ENCODE measurements at regions not wholly inside any gene's neighbourhood (a gene's known extent, or its start where the extent isn't known, plus 50 kb on each side); places are given as distances from the start of the nearest gene placed in this dataset.

- Histone ChIP-seq H3K27me3 (no peaks in the 10 kb centered on the region), H3K36me3 (no peaks in the 10 kb centered on the region), H3K9me3 (no peaks in the 10 kb centered on the region), H3K4me1 (ENCODE audit: control insufficient read depth in 1 of 2, insufficient read depth in 1 of 2, low read depth in 1 of 2, low read length in 1 of 2) (peaks cover 6% of the 10 kb centered on the region in 2 experiments), H3K4me3 (ENCODE audit: low read depth in 1 of 2, low read length in 1 of 2) (no peak overlapping the region), H3K27ac (no peak overlapping the region)
- no peak for TF ChIP-seq CTCF (IDR thresholded peaks at IDR 0.05)
Observed at GRCh38 chr14:24693353-24693737, 59.4 kb upstream of the GZMB start.

GRCh38 chr14:24692382-24693352, 58.7 kb upstream of the GZMB start:
- H3K4me1 ChIP-seq (ENCODE audit: control insufficient read depth in 1 of 2, insufficient read depth in 1 of 2, low read depth in 1 of 2, low read length in 1 of 2), result peaks cover 6% of the 10 kb centered on the region in 2 experiments
- no peaks in the 10 kb centered on the region for H3K36me3 ChIP-seq
- H3K27me3 ChIP-seq, result no peaks in the 10 kb centered on the region
- H3K4me3 ChIP-seq (ENCODE audit: low read depth in 1 of 2, low read length in 1 of 2), result no peak overlapping the region
- TF ChIP-seq CTCF (IDR thresholded peaks at IDR 0.05), result no peak
- H3K27ac ChIP-seq, result no peak overlapping the region
- no peaks in the 10 kb centered on the region for H3K9me3 ChIP-seq

GRCh38 chr14:24690492-24690891, 56.5 kb upstream of the GZMB start:
- H3K27me3 ChIP-seq, result no peaks in the 10 kb centered on the region
- H3K4me3 ChIP-seq (ENCODE audit: low read depth in 1 of 2, low read length in 1 of 2), result no peak overlapping the region
- no peaks in the 10 kb centered on the region for H3K36me3 ChIP-seq
- peaks cover 5 to 6% of the 10 kb centered on the region in 2 experiments for H3K4me1 ChIP-seq (ENCODE audit: control insufficient read depth in 1 of 2, insufficient read depth in 1 of 2, low read depth in 1 of 2, low read length in 1 of 2)
- TF ChIP-seq CTCF (IDR thresholded peaks at IDR 0.05), result no peak
- H3K9me3 ChIP-seq, result no peaks in the 10 kb centered on the region
- H3K27ac ChIP-seq, result no peak overlapping the region

GRCh38 chr14:24688030-24688658, 54.2 kb upstream of the GZMB start:
- Histone ChIP-seq H3K9me3 (no peaks in the 10 kb centered on the region), H3K27ac (no peak overlapping the region), H3K4me3 (ENCODE audit: low read depth in 1 of 2, low read length in 1 of 2) (no peak overlapping the region), H3K4me1 (ENCODE audit: control insufficient read depth in 1 of 2, insufficient read depth in 1 of 2, low read depth in 1 of 2, low read length in 1 of 2) (no peaks in the 10 kb centered on the region), H3K36me3 (no peaks in the 10 kb centered on the region), H3K27me3 (no peaks in the 10 kb centered on the region)
- no peak for TF ChIP-seq CTCF (IDR thresholded peaks at IDR 0.05)

Data from neutrophil (primary cell).